GM23338 (cell line): ENCODE measurements at regions not wholly inside any gene's neighbourhood (a gene's known extent, or its start where the extent isn't known, plus 50 kb on each side); places are given as distances from the start of the nearest gene placed in this dataset.

Experiments
- ATAC-seq: fragments of 200-7000 bp; cut with Tn5 transposase; 3 replicates; pipeline ENCODE4 v1.9.1; 2020
- DNase-seq: peaks from one replicate; pipeline ENCODE4 v3.0.0-alpha.2; 2015; ENCODE audit warnings: low spot score
- H2AFZ ChIP-seq: fragments of 200-600 bp; sonication (generic); 2 replicates; pipeline ENCODE4 v1.8.0; 2016; ENCODE audit warnings: antibody characterized with exemption, mild to moderate bottlenecking, moderate library complexity
- H3F3A ChIP-seq: fragments of 200-600 bp; sonication (generic); replicated peaks from 2 replicates; pipeline ENCODE4 v1.8.0; 2017; ENCODE audit warnings: antibody characterized with exemption, mixed run types, low read depth
- H3K27ac ChIP-seq: fragments of 200-600 bp; sonication (generic); 2 replicates; pipeline ENCODE4 v1.6.1; 2016; ENCODE audit warnings: low read depth
- H3K27me3 ChIP-seq: fragments of 200-600 bp; sonication (generic); 2 replicates; pipeline ENCODE4 v1.8.0; 2016; ENCODE audit warnings: mild to moderate bottlenecking, mixed run types, moderate library complexity; ENCODE audit not compliant: insufficient read depth
- H3K36me3 ChIP-seq: fragments of 200-600 bp; sonication (generic); 2 replicates; pipeline ENCODE4 v1.8.0; 2016; ENCODE audit warnings: mild to moderate bottlenecking; ENCODE audit not compliant: insufficient read depth
- H3K4me1 ChIP-seq: fragments of 200-600 bp; sonication (generic); 2 replicates; pipeline ENCODE4 v1.8.0; 2016; ENCODE audit warnings: mild to moderate bottlenecking, moderate library complexity; ENCODE audit not compliant: insufficient read depth
- H3K4me2 ChIP-seq: fragments of 200-600 bp; sonication (generic); 2 replicates; pipeline ENCODE4 v1.7.1; 2017; ENCODE audit warnings: mixed run types
- H3K4me3 ChIP-seq: fragments of 200-600 bp; sonication (generic); 2 replicates; pipeline ENCODE4 v1.6.1; 2016; ENCODE audit warnings: mixed run types
- H3K79me2 ChIP-seq: fragments of 200-600 bp; sonication (generic); replicated peaks from 2 replicates; pipeline ENCODE4 v1.8.0; 2017; ENCODE audit warnings: mild to moderate bottlenecking; ENCODE audit not compliant: insufficient read depth
- H3K9me2 ChIP-seq: fragments of 200-600 bp; sonication (generic); 2 replicates; pipeline ENCODE4 v1.8.0; 2017; ENCODE audit not compliant: insufficient read depth
- H4K20me1 ChIP-seq: fragments of 200-600 bp; sonication (generic); replicated peaks from 2 replicates; pipeline ENCODE4 v1.8.0; 2017; ENCODE audit warnings: mild to moderate bottlenecking; ENCODE audit not compliant: insufficient read depth
- H3K27ac Mint-ChIP-seq: 2 replicates; pipeline ENCODE4 v1.8.0; 2020; ENCODE audit warnings: inconsistent platforms, mild to moderate bottlenecking, moderate library complexity, mixed read lengths
- H3K27me3 Mint-ChIP-seq: 3 replicates; pipeline ENCODE4 v1.8.0; 2022; ENCODE audit warnings: low read depth, mild to moderate bottlenecking, moderate library complexity, mixed read lengths, inconsistent platforms; ENCODE audit not compliant: insufficient read depth, poor library complexity
- H3K36me3 Mint-ChIP-seq: 3 replicates; pipeline ENCODE4 v1.8.0; 2021; ENCODE audit warnings: low read depth, mild to moderate bottlenecking, inconsistent platforms, moderate library complexity, mixed read lengths
- H3K4me1 Mint-ChIP-seq: 3 replicates; pipeline ENCODE4 v1.8.0; 2020; ENCODE audit warnings: mild to moderate bottlenecking, inconsistent platforms, mixed read lengths
- H3K4me3 Mint-ChIP-seq: 3 replicates; pipeline ENCODE4 v1.8.0; 2021; ENCODE audit warnings: moderate library complexity, mild to moderate bottlenecking, inconsistent platforms, mixed read lengths
- H3K9me3 Mint-ChIP-seq: 3 replicates; pipeline ENCODE4 v1.8.0; 2020; ENCODE audit warnings: moderate library complexity, mild to moderate bottlenecking, inconsistent platforms, mixed read lengths
- CREB1 ChIP-seq: fragments of 250-450 bp; sonication (Bioruptor Pico); IDR thresholded peaks from 2 replicates; pipeline ENCODE4 v1.5.0; 2020; ENCODE audit warnings: low read depth, mild to moderate bottlenecking, moderate library complexity
- EZH2 ChIP-seq: fragments of 200-600 bp; sonication (generic); IDR thresholded peaks from one replicate; pipeline ENCODE4 v1.8.0; 2017; ENCODE audit warnings: antibody characterized with exemption, mild to moderate bottlenecking, low read depth; ENCODE audit not compliant: unreplicated experiment
- EZH2phosphoT487 ChIP-seq: fragments of 200-600 bp; sonication (generic); IDR thresholded peaks from one replicate; pipeline ENCODE4 v1.8.1; 2018; ENCODE audit warnings: antibody characterized with exemption; ENCODE audit not compliant: unreplicated experiment
- JUNB ChIP-seq: IDR thresholded peaks from one replicate; pipeline ENCODE4 v1.6.1; 2016; ENCODE audit warnings: antibody characterized with exemption; ENCODE audit not compliant: unreplicated experiment
- NANOG ChIP-seq: IDR thresholded peaks from 2 replicates; pipeline ENCODE4 v1.6.1; 2016; ENCODE audit warnings: antibody characterized with exemption, borderline replicate concordance
- STAT1 ChIP-seq: IDR thresholded peaks from one replicate; pipeline ENCODE4 v1.6.1; 2016; ENCODE audit warnings: antibody characterized with exemption; ENCODE audit not compliant: unreplicated experiment
- TF ChIP-seq, protein P1 (sequence below): fragments of 250-450 bp; sonication (Bioruptor Pico); IDR thresholded peaks from 2 replicates; pipeline ENCODE4 v1.5.0; 2020; ENCODE audit warnings: mild to moderate bottlenecking, moderate library complexity
- TF ChIP-seq, protein P2 (sequence below): IDR thresholded peaks from 2 replicates; pipeline ENCODE4 v1.6.1; 2016; ENCODE audit warnings: antibody characterized with exemption
- TF ChIP-seq, protein P3 (sequence below): IDR thresholded peaks from one replicate; pipeline ENCODE4 v1.6.1; 2018; ENCODE audit warnings: antibody characterized with exemption; ENCODE audit not compliant: unreplicated experiment

DNA sequence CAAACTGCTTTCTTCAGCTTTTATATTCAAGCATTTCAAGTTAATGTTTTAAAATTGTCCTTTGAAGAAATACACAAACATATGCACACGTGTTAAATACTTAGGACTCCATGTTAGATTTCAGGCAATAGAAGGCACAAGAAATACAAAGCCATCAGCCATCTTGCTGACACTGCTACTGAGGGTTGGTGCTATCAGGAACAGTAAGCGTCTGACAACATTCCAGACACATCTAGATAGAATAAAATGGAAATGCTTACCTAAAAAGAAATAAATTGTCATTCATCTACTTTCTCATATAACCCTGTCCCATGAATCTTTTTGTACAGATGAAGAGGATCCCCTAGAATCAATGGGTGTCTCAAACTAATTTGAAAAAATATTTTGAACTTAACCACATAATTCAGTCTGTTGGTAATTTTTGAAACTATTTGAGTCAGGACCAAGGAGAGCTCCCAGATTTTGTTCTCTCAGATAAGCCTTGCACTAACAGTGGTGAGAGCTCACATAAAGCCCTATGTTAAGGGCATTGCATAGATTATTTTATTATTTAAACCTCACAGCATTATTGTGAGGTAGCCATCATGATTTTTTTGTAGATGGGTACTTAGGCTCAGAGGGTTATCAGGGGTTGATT, 631.1 kb upstream of the POU3F2 start:
- Histone ChIP-seq H3K4me3 (no peak overlapping the region), H3K9me2 (no peaks in the 10 kb centered on the region), H3K79me2 (no peaks in the 10 kb centered on the region), H3K36me3 (no peaks in the 10 kb centered on the region), H4K20me1 (no peaks in the 10 kb centered on the region), H3K27me3 (no peaks in the 10 kb centered on the region), H3K4me2 (no peak overlapping the region), H3K4me1 (no peaks in the 10 kb centered on the region), H3F3A (no peaks in the 10 kb centered on the region), H2AFZ (no peak overlapping the region), H3K27ac (no peak overlapping the region)
- H3K36me3 Mint-ChIP-seq: no peaks in the 10 kb centered on the region
- H3K27me3 Mint-ChIP-seq: no peaks in the 10 kb centered on the region
- H3K9me3 Mint-ChIP-seq: no peaks in the 10 kb centered on the region
- H3K4me1 Mint-ChIP-seq: no peaks in the 10 kb centered on the region
- DNase-seq: peak; percentile 69
- peak; percentile 75 for ATAC-seq
- H3K27ac Mint-ChIP-seq: no peak overlapping the region
- TF ChIP-seq JUNB (no peak), NANOG (no peak), STAT1 (no peak), CREB1 (CRISPR knock-in tag) (no peak), EZH2 (no peak), EZH2phosphoT487 (no peak)
- TF ChIP-seq, protein P1, sequence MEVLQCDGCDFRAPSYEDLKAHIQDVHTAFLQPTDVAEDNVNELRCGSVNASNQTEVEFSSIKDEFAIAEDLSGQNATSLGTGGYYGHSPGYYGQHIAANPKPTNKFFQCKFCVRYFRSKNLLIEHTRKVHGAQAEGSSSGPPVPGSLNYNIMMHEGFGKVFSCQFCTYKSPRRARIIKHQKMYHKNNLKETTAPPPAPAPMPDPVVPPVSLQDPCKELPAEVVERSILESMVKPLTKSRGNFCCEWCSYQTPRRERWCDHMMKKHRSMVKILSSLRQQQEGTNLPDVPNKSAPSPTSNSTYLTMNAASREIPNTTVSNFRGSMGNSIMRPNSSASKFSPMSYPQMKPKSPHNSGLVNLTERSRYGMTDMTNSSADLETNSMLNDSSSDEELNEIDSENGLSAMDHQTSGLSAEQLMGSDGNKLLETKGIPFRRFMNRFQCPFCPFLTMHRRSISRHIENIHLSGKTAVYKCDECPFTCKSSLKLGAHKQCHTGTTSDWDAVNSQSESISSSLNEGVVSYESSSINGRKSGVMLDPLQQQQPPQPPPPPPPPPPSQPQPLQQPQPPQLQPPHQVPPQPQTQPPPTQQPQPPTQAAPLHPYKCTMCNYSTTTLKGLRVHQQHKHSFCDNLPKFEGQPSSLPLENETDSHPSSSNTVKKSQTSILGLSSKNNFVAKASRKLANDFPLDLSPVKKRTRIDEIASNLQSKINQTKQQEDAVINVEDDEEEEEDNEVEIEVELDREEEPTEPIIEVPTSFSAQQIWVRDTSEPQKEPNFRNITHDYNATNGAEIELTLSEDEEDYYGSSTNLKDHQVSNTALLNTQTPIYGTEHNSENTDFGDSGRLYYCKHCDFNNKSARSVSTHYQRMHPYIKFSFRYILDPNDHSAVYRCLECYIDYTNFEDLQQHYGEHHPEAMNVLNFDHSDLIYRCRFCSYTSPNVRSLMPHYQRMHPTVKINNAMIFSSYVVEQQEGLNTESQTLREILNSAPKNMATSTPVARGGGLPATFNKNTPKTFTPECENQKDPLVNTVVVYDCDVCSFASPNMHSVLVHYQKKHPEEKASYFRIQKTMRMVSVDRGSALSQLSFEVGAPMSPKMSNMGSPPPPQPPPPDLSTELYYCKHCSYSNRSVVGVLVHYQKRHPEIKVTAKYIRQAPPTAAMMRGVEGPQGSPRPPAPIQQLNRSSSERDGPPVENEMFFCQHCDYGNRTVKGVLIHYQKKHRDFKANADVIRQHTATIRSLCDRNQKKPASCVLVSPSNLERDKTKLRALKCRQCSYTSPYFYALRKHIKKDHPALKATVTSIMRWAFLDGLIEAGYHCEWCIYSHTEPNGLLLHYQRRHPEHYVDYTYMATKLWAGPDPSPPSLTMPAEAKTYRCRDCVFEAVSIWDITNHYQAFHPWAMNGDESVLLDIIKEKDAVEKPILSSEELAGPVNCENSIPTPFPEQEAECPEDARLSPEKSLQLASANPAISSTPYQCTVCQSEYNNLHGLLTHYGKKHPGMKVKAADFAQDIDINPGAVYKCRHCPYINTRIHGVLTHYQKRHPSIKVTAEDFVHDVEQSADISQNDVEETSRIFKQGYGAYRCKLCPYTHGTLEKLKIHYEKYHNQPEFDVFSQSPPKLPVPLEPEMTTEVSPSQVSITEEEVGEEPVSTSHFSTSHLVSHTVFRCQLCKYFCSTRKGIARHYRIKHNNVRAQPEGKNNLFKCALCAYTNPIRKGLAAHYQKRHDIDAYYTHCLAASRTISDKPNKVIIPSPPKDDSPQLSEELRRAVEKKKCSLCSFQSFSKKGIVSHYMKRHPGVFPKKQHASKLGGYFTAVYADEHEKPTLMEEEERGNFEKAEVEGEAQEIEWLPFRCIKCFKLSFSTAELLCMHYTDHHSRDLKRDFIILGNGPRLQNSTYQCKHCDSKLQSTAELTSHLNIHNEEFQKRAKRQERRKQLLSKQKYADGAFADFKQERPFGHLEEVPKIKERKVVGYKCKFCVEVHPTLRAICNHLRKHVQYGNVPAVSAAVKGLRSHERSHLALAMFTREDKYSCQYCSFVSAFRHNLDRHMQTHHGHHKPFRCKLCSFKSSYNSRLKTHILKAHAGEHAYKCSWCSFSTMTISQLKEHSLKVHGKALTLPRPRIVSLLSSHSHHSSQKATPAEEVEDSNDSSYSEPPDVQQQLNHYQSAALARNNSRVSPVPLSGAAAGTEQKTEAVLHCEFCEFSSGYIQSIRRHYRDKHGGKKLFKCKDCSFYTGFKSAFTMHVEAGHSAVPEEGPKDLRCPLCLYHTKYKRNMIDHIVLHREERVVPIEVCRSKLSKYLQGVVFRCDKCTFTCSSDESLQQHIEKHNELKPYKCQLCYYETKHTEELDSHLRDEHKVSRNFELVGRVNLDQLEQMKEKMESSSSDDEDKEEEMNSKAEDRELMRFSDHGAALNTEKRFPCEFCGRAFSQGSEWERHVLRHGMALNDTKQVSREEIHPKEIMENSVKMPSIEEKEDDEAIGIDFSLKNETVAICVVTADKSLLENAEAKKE (CRISPR knock-in tag): no peak
- TF ChIP-seq, protein P2, sequence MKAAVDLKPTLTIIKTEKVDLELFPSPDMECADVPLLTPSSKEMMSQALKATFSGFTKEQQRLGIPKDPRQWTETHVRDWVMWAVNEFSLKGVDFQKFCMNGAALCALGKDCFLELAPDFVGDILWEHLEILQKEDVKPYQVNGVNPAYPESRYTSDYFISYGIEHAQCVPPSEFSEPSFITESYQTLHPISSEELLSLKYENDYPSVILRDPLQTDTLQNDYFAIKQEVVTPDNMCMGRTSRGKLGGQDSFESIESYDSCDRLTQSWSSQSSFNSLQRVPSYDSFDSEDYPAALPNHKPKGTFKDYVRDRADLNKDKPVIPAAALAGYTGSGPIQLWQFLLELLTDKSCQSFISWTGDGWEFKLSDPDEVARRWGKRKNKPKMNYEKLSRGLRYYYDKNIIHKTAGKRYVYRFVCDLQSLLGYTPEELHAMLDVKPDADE: no peak
- TF ChIP-seq, protein P3, sequence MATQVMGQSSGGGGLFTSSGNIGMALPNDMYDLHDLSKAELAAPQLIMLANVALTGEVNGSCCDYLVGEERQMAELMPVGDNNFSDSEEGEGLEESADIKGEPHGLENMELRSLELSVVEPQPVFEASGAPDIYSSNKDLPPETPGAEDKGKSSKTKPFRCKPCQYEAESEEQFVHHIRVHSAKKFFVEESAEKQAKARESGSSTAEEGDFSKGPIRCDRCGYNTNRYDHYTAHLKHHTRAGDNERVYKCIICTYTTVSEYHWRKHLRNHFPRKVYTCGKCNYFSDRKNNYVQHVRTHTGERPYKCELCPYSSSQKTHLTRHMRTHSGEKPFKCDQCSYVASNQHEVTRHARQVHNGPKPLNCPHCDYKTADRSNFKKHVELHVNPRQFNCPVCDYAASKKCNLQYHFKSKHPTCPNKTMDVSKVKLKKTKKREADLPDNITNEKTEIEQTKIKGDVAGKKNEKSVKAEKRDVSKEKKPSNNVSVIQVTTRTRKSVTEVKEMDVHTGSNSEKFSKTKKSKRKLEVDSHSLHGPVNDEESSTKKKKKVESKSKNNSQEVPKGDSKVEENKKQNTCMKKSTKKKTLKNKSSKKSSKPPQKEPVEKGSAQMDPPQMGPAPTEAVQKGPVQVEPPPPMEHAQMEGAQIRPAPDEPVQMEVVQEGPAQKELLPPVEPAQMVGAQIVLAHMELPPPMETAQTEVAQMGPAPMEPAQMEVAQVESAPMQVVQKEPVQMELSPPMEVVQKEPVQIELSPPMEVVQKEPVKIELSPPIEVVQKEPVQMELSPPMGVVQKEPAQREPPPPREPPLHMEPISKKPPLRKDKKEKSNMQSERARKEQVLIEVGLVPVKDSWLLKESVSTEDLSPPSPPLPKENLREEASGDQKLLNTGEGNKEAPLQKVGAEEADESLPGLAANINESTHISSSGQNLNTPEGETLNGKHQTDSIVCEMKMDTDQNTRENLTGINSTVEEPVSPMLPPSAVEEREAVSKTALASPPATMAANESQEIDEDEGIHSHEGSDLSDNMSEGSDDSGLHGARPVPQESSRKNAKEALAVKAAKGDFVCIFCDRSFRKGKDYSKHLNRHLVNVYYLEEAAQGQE: peak; percentile 73
- no peak overlapping the region for H3K4me3 Mint-ChIP-seq
